Prostate gland (tissue), 2 donors: ENCODE measurements at regions not wholly inside any gene's neighbourhood (a gene's known extent, or its start where the extent isn't known, plus 50 kb on each side); places are given as distances from the start of the nearest gene placed in this dataset.

ENCODE experiments used
- POLR2A ChIP-seq: fragments of 450-650 bp; IDR thresholded peaks from one replicate; pipeline ENCODE4 v1.6.1; 2016; ENCODE audit warnings: antibody characterized with exemption, mild to moderate bottlenecking
- TF ChIP-seq, protein P1 (sequence below), 4 experiments: fragments of 200-600 bp in 2 of 4; fragments of 450-650 bp in 2 of 4; sonication (generic) in 2 of 4; IDR thresholded peaks; 1 replicate in 3 of 4; 2 replicates in 1 of 4; pipeline ENCODE4 v1.5.1; 2016 to 2019; ENCODE audit warnings: antibody characterized with exemption in 4 of 4, mild to moderate bottlenecking in 2 of 4, moderate library complexity in 2 of 4

GRCh38 chr12:4849795-4850345 is 59.8 kb upstream of the KCNA1 start:
- TF ChIP-seq, protein P1, sequence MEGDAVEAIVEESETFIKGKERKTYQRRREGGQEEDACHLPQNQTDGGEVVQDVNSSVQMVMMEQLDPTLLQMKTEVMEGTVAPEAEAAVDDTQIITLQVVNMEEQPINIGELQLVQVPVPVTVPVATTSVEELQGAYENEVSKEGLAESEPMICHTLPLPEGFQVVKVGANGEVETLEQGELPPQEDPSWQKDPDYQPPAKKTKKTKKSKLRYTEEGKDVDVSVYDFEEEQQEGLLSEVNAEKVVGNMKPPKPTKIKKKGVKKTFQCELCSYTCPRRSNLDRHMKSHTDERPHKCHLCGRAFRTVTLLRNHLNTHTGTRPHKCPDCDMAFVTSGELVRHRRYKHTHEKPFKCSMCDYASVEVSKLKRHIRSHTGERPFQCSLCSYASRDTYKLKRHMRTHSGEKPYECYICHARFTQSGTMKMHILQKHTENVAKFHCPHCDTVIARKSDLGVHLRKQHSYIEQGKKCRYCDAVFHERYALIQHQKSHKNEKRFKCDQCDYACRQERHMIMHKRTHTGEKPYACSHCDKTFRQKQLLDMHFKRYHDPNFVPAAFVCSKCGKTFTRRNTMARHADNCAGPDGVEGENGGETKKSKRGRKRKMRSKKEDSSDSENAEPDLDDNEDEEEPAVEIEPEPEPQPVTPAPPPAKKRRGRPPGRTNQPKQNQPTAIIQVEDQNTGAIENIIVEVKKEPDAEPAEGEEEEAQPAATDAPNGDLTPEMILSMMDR (IDR thresholded peaks at IDR 0.05): no peak
- no peak for TF ChIP-seq POLR2A
